ENCODE measurements at regions not wholly inside any gene's neighbourhood (a gene's known extent, or its start where the extent isn't known, plus 50 kb on each side); places are given as distances from the start of the nearest gene placed in this dataset.

DNA sequence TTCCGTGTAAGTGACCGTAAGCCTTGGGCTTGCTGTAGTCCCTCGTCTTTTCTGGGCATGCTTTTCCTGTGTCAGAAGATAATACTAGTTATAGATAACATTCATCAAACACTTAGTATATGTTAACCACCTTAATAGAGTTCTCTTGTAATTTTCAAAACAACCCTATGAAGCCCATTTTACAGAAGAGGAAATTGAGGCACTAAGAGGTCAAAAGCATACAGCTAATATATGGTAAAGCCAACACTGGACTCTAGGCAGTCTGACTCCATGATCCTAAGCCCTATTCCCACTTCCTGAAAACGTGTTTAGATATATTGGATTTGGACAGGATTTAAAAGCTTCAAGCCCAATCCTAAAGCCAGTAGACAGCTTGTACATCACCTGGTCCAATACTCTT, 153.8 kb downstream of the CEP120 start:
- no peak overlapping the region for H3K4me2 ChIP-seq (ENCODE audit: insufficient read depth, insufficient read length, low read length)
- H3K56ac ChIP-seq (ENCODE audit: insufficient read length, low read depth, low read length): no peak overlapping the region
- peaks cover 0 to under 1% of the 10 kb centered on the region in 2 experiments; a peak in 3 of 4 replicates for H3K4me1 Mint-ChIP-seq
- H3K27me3 ChIP-seq (ENCODE audit: insufficient read depth, low read length): no peaks in the 10 kb centered on the region
- H3K14ac ChIP-seq (ENCODE audit: insufficient read depth, low read length): no peak overlapping the region
- peaks cover 0 to 5% (median 0%) of the 10 kb centered on the region in 3 experiments; a peak in 1 of 7 replicates for H3K36me3 Mint-ChIP-seq (ENCODE audit: insufficient read depth in 1 of 3, low read depth in 3 of 3)
- H4K91ac ChIP-seq (ENCODE audit: insufficient read length, low read depth, low read length): no peak overlapping the region
- H4K8ac ChIP-seq (replicated peaks; ENCODE audit: insufficient read length, low read depth, low read length): no peak overlapping the region
- H3K23ac ChIP-seq (ENCODE audit: insufficient read length, low read depth, low read length): no peak overlapping the region
- H2AK5ac ChIP-seq (ENCODE audit: insufficient read length, low read length): no peak overlapping the region
- no peaks in the 10 kb centered on the region for H3K79me2 ChIP-seq (ENCODE audit: insufficient read depth, low read length)
- H2BK5ac ChIP-seq (ENCODE audit: insufficient read length, low read length): no peak overlapping the region
- H3K9me3 Mint-ChIP-seq: peaks cover 0 to 4% of the 10 kb centered on the region in 2 experiments; a peak in 1 of 5 replicates
- no peaks in the 10 kb centered on the region for H3K79me1 ChIP-seq (ENCODE audit: insufficient read depth, low read depth, low read length, poor library complexity, severe bottlenecking)
- H3K18ac ChIP-seq (ENCODE audit: insufficient read length, low read depth, low read length): no peak overlapping the region
- no peaks in the 10 kb centered on the region for H3K23me2 ChIP-seq (ENCODE audit: insufficient read length, low read depth, low read length, poor library complexity, severe bottlenecking)
- no peaks in the 10 kb centered on the region for H3K27me3 Mint-ChIP-seq (ENCODE audit: low read depth)
- H4K5ac ChIP-seq (ENCODE audit: insufficient read length, low read depth, low read length): no peak overlapping the region
- no peak overlapping the region for H2AFZ ChIP-seq (ENCODE audit: low read length)
- no peak overlapping the region for H3K9ac ChIP-seq (ENCODE audit: extremely low read depth, insufficient read length, low read length)
- H3K27ac Mint-ChIP-seq: no peak overlapping the region
- H3K9me3 ChIP-seq (ENCODE audit: control insufficient read depth, low read depth, low read length): no peaks in the 10 kb centered on the region
- H2BK12ac ChIP-seq (ENCODE audit: insufficient read length, low read depth, low read length): no peak overlapping the region
- no peak overlapping the region for H2BK120ac ChIP-seq (ENCODE audit: low read depth, low read length, poor library complexity, severe bottlenecking)
- no CpG with 5 or more reads among the region's 4 CpGs for WGBS (ENCODE audit: extremely low coverage, insufficient read length, low lambda C conversion rate)
- no peak overlapping the region for H3K4ac ChIP-seq (ENCODE audit: low read depth, low read length)
- no peak overlapping the region for H2BK20ac ChIP-seq (ENCODE audit: low read depth, low read length, poor library complexity, severe bottlenecking)
- H4K20me1 ChIP-seq (ENCODE audit: control insufficient read depth, insufficient read depth, insufficient read length): no peaks in the 10 kb centered on the region
- DNase-seq: no peak
- H3T11ph ChIP-seq (ENCODE audit: low read length): no peak overlapping the region
- H3K4me3 Mint-ChIP-seq: no peak overlapping the region
- no peak overlapping the region for H3K27ac ChIP-seq (ENCODE audit: insufficient read length, low read depth, low read length)
- TF ChIP-seq, protein P1, sequence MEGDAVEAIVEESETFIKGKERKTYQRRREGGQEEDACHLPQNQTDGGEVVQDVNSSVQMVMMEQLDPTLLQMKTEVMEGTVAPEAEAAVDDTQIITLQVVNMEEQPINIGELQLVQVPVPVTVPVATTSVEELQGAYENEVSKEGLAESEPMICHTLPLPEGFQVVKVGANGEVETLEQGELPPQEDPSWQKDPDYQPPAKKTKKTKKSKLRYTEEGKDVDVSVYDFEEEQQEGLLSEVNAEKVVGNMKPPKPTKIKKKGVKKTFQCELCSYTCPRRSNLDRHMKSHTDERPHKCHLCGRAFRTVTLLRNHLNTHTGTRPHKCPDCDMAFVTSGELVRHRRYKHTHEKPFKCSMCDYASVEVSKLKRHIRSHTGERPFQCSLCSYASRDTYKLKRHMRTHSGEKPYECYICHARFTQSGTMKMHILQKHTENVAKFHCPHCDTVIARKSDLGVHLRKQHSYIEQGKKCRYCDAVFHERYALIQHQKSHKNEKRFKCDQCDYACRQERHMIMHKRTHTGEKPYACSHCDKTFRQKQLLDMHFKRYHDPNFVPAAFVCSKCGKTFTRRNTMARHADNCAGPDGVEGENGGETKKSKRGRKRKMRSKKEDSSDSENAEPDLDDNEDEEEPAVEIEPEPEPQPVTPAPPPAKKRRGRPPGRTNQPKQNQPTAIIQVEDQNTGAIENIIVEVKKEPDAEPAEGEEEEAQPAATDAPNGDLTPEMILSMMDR (conservative IDR thresholded peaks at IDR 0.05): no peak
- no peaks in the 10 kb centered on the region for H3K4me1 ChIP-seq (ENCODE audit: insufficient read depth, low read length)
- H2BK15ac ChIP-seq (ENCODE audit: low read depth, low read length): no peak overlapping the region
